PC-3 (cell line): ENCODE measurements at regions not wholly inside any gene's neighbourhood (a gene's known extent, or its start where the extent isn't known, plus 50 kb on each side); places are given as distances from the start of the nearest gene placed in this dataset.

ENCODE experiments used
- ATAC-seq: fragments of 200-7000 bp; cut with Tn5 transposase; 2 replicates; pipeline ENCODE4 v1.9.1; 2020; ENCODE audit warnings: mild to moderate bottlenecking, moderate library complexity
- BruUV-seq: library from RNA; stranded (reverse); fragments of 400-500 nt; replicated peaks from 2 replicates; lab custom pipeline; 2021; lab: Mats Ljungman, UMichigan
- CTCF ChIA-PET: fragments of 300-600 bp; sonication (Branson Sonifier 250); formaldehyde crosslinking; loops from one replicate; lab custom pipeline; 2022; ENCODE audit warnings: antibody characterized with exemption; lab: Charles Lee
- POLR2A ChIA-PET: fragments of 300-600 bp; sonication (Branson Sonifier 250); formaldehyde crosslinking; loops from one replicate; lab custom pipeline; 2022; ENCODE audit warnings: antibody characterized with exemption; ENCODE audit not compliant: unreplicated experiment; lab: Charles Lee
- DNase-seq: peaks from one replicate; pipeline ENCODE4 v3.0.0-alpha.2; 2015
- H2AFZ ChIP-seq: fragments of 300-600 bp; sonication (generic); 2 replicates; pipeline ENCODE4 v1.6.0; 2016; ENCODE audit warnings: antibody characterized with exemption, low read length
- H3F3A ChIP-seq: fragments of 300-600 bp; sonication (generic); one replicate; pipeline ENCODE4 v1.6.0; 2017; ENCODE audit warnings: antibody characterized with exemption, low read length, control low read depth, mild to moderate bottlenecking; ENCODE audit not compliant: unreplicated experiment
- H3K27ac ChIP-seq: fragments of 300-600 bp; sonication (generic); 2 replicates; pipeline ENCODE4 v1.5.1; 2016; ENCODE audit warnings: mild to moderate bottlenecking, low read length
- H3K27me3 ChIP-seq: fragments of 300-600 bp; sonication (generic); 2 replicates; pipeline ENCODE4 v1.6.1; 2016; ENCODE audit warnings: low read length, mixed read lengths
- H3K36me3 ChIP-seq: fragments of 300-600 bp; sonication (generic); 2 replicates; pipeline ENCODE4 v1.6.1; 2016; ENCODE audit warnings: low read depth, mixed run types, low read length, mixed read lengths
- H3K4me1 ChIP-seq: fragments of 300-600 bp; sonication (generic); 2 replicates; pipeline ENCODE4 v1.5.1; 2016; ENCODE audit warnings: low read length; ENCODE audit not compliant: insufficient read depth
- H3K4me2 ChIP-seq: fragments of 300-600 bp; sonication (generic); 2 replicates; pipeline ENCODE4 v1.6.0; 2016; ENCODE audit warnings: low read length
- H3K4me3 ChIP-seq: fragments of 300-600 bp; sonication (generic); 2 replicates; pipeline ENCODE4 v1.5.1; 2016; ENCODE audit warnings: mild to moderate bottlenecking, low read length, mixed read lengths
- H3K79me2 ChIP-seq: fragments of 300-600 bp; sonication (generic); 2 replicates; pipeline ENCODE4 v1.6.1; 2017; ENCODE audit warnings: low read length, mixed read lengths
- H3K9ac ChIP-seq: fragments of 300-600 bp; sonication (generic); 2 replicates; pipeline ENCODE4 v1.6.0; 2016; ENCODE audit warnings: mild to moderate bottlenecking, low read length
- H3K9me2 ChIP-seq: fragments of 300-600 bp; sonication (generic); replicated peaks from 2 replicates; pipeline ENCODE4 v1.6.1; 2016; ENCODE audit warnings: mixed run types, low read length, mixed read lengths
- H3K9me3 ChIP-seq: fragments of 300-600 bp; sonication (generic); 2 replicates; pipeline ENCODE4 v1.6.1; 2016; ENCODE audit warnings: low read length, mixed read lengths
- H4K20me1 ChIP-seq: fragments of 300-600 bp; sonication (generic); 2 replicates; pipeline ENCODE4 v1.6.1; 2016; ENCODE audit warnings: low read length, mixed read lengths
- EZH2 ChIP-seq: fragments of 300-600 bp; sonication (generic); IDR thresholded peaks from one replicate; pipeline ENCODE4 v1.6.1; 2017; ENCODE audit warnings: antibody characterized with exemption, mild to moderate bottlenecking, low read length; ENCODE audit not compliant: unreplicated experiment
- EZH2phosphoT487 ChIP-seq: fragments of 300-600 bp; sonication (generic); IDR thresholded peaks from 2 replicates; pipeline ENCODE4 v1.6.1; 2018; ENCODE audit warnings: mild to moderate bottlenecking, antibody characterized with exemption, low read length, borderline replicate concordance
- intact Hi-C: fragments of 100-400 bp; cut with micrococcal nuclease; formaldehyde crosslinking; loops from 2 replicates; pipeline ENCODE4 v1.9.0; 2023
- TF ChIP-seq, protein P1 (sequence below): fragments of 300-600 bp; sonication (generic); conservative IDR thresholded peaks from 2 replicates; pipeline ENCODE4 v1.5.1; 2017; ENCODE audit warnings: antibody characterized with exemption, low read depth, mild to moderate bottlenecking, low read length

DNA sequence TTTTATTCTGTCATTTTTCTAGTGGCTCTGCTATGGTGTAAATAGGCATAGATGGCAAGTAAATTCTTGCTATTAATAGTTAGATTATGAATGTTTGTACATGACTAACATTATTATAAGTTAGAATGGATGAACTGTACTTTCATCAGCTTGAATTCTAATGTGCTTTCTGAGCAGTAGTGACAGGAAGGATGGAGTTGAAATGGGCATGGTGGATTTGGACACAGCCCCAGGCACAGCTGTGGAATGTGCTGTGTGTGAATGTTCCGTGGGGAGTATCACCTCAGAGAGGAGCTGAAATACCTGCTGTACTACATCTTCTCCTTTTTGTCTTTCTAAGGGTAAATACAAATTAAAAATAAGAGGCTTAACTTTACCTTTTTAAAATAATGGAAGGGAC lies 66.8 kb downstream of the FBXO5 start:
- CTCF ChIA-PET, result no interaction called here
- no TSS peak for BruUV-seq

DNA sequence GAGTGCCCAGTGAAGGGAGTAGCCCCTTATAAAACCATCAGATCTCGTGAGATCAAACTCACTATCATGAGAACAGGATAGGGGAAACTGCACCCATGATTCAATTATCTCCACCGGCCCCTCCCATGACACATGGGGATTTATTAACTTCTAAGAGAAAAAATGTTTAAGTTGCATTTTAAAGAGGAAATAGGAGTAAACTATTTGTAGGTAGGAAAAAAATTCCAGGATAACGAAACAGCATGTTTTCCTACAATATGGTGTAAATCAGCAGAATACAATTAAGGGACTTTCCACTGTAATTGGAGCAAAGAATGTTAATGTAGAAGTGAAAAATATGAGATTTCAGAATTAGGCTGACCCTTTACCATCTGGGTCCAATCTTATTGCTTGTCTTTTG lies 63.9 kb downstream of the FBXO5 start:
- no peaks in the 10 kb centered on the region for H3K9me2 ChIP-seq
- no peaks in the 10 kb centered on the region for H3K79me2 ChIP-seq
- H3F3A ChIP-seq, result no peaks in the 10 kb centered on the region
- no peak overlapping the region for H3K27ac ChIP-seq
- intact Hi-C loops, result no loop called here
- ATAC-seq, result no peak
- no TSS peak for BruUV-seq
- H3K4me1 ChIP-seq, result no peaks in the 10 kb centered on the region
- DNase-seq, result no peak
- H3K4me3 ChIP-seq, result no peak overlapping the region
- no peak overlapping the region for H3K9ac ChIP-seq
- ChIA-PET CTCF (no interaction called here), POLR2A (no interaction called here)
- no peaks in the 10 kb centered on the region for H4K20me1 ChIP-seq
- H3K27me3 ChIP-seq, result peaks cover 43% of the 10 kb centered on the region
- H2AFZ ChIP-seq, result no peak overlapping the region
- no peaks in the 10 kb centered on the region for H3K36me3 ChIP-seq
- H3K9me3 ChIP-seq, result no peaks in the 10 kb centered on the region
- no peak for TF ChIP-seq EZH2
- TF ChIP-seq, protein P1, sequence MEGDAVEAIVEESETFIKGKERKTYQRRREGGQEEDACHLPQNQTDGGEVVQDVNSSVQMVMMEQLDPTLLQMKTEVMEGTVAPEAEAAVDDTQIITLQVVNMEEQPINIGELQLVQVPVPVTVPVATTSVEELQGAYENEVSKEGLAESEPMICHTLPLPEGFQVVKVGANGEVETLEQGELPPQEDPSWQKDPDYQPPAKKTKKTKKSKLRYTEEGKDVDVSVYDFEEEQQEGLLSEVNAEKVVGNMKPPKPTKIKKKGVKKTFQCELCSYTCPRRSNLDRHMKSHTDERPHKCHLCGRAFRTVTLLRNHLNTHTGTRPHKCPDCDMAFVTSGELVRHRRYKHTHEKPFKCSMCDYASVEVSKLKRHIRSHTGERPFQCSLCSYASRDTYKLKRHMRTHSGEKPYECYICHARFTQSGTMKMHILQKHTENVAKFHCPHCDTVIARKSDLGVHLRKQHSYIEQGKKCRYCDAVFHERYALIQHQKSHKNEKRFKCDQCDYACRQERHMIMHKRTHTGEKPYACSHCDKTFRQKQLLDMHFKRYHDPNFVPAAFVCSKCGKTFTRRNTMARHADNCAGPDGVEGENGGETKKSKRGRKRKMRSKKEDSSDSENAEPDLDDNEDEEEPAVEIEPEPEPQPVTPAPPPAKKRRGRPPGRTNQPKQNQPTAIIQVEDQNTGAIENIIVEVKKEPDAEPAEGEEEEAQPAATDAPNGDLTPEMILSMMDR, result no peak
- TF ChIP-seq EZH2phosphoT487, result no peak
- H3K4me2 ChIP-seq, result no peak overlapping the region

More for the DNA sequence above, 66.8 kb downstream of the FBXO5 start:
- Histone ChIP-seq H3K27me3 (peaks cover 37% of the 10 kb centered on the region), H3K9me3 (no peaks in the 10 kb centered on the region), H3K27ac (no peak overlapping the region), H3K4me1 (no peaks in the 10 kb centered on the region), H3K9ac (no peak overlapping the region), H3K79me2 (no peaks in the 10 kb centered on the region), H3F3A (no peaks in the 10 kb centered on the region), H2AFZ (no peak overlapping the region), H3K9me2 (no peaks in the 10 kb centered on the region), H3K4me2 (no peak overlapping the region), H3K4me3 (no peak overlapping the region), H4K20me1 (no peaks in the 10 kb centered on the region), H3K36me3 (no peaks in the 10 kb centered on the region)
- POLR2A ChIA-PET, result no interaction called here
- TF ChIP-seq EZH2phosphoT487 (no peak), EZH2 (no peak)
- TF ChIP-seq, protein P1, result no peak
- no peak for ATAC-seq
- no peak for DNase-seq
- intact Hi-C loops, result no loop called here

DNA sequence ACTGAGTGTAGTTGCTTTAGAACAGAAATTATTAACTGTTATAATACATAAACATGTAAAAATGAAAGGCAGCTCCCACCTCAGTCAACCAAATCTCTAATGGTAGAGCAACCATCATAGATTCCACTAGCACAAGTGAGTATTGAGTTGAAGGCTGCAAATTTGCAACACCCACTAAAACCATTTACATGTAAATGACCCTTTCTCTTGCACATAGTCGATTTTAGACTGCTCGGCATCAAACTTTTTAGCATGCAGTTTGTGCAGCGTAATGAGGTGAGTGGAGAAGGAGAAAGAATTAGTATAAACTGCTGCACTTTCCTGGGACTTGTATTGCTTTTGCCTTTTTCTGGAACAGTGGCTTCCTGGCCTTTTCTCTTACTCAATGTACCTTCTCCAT lies 62.8 kb downstream of the FBXO5 start:
- Histone ChIP-seq H3K9ac (no peak overlapping the region), H2AFZ (no peak overlapping the region), H3K4me3 (no peak overlapping the region), H3K27me3 (peaks cover 43% of the 10 kb centered on the region), H3K27ac (no peak overlapping the region), H3K4me2 (no peak overlapping the region), H3K36me3 (no peaks in the 10 kb centered on the region), H4K20me1 (no peaks in the 10 kb centered on the region), H3K4me1 (no peaks in the 10 kb centered on the region), H3K9me3 (no peaks in the 10 kb centered on the region), H3K9me2 (no peaks in the 10 kb centered on the region), H3F3A (no peaks in the 10 kb centered on the region), H3K79me2 (no peaks in the 10 kb centered on the region)
- DNase-seq (no peak), ATAC-seq (no peak)
- no TSS peak for BruUV-seq
- POLR2A ChIA-PET, result no interaction called here
- CTCF ChIA-PET, result no interaction called here
- TF ChIP-seq, protein P1, result no peak
- no peak for TF ChIP-seq EZH2
- intact Hi-C loops, result no loop called here
